Coronary artery (tissue), 2 donors: ENCODE measurements at regions not wholly inside any gene's neighbourhood (a gene's known extent, or its start where the extent isn't known, plus 50 kb on each side); places are given as distances from the start of the nearest gene placed in this dataset.

ENCODE experiments used
- DNase-seq: peaks from one replicate; pipeline ENCODE4 v3.0.0-alpha.2; 2017; ENCODE audit warnings: low spot score
- H3K27ac ChIP-seq, 2 donors: fragments of 200-600 bp; sonication (generic); one replicate each; pipeline ENCODE4 v1.5.1; 2016 to 2019
- H3K4me3 ChIP-seq: fragments of 200-600 bp; sonication (generic); 2 replicates; pipeline ENCODE4 v1.5.1; 2016; ENCODE audit warnings: mild to moderate bottlenecking, moderate library complexity
- TF ChIP-seq, protein P1 (sequence below): fragments of 200-600 bp; sonication (generic); IDR thresholded peaks from one replicate; pipeline ENCODE4 v1.5.1; 2019; ENCODE audit warnings: antibody characterized with exemption

DNA sequence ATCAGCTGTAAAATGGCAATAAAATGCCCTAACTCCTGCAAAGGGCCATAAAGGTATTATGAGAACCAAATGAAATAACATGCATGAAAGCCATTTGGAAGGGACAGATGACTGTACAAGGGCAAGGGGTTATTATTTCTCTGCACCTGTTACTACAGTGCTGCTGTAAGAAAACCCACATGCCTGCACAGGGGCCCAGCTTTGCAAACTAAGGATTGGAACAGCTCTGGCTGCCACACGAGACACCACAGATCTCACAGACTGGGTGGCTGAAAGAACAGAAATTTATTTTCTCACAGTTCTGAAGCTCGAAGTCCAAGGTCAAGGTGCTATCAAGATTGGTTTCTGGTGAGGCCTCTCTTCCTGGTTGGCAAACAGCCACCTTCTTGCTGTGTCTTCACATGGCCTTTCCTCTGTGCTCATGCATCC, 409.0 kb upstream of the NRP1 start:
- no peak overlapping the region for H3K4me3 ChIP-seq
- DNase-seq: no peak
- TF ChIP-seq, protein P1, sequence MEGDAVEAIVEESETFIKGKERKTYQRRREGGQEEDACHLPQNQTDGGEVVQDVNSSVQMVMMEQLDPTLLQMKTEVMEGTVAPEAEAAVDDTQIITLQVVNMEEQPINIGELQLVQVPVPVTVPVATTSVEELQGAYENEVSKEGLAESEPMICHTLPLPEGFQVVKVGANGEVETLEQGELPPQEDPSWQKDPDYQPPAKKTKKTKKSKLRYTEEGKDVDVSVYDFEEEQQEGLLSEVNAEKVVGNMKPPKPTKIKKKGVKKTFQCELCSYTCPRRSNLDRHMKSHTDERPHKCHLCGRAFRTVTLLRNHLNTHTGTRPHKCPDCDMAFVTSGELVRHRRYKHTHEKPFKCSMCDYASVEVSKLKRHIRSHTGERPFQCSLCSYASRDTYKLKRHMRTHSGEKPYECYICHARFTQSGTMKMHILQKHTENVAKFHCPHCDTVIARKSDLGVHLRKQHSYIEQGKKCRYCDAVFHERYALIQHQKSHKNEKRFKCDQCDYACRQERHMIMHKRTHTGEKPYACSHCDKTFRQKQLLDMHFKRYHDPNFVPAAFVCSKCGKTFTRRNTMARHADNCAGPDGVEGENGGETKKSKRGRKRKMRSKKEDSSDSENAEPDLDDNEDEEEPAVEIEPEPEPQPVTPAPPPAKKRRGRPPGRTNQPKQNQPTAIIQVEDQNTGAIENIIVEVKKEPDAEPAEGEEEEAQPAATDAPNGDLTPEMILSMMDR: no peak
- no peak overlapping the region for H3K27ac ChIP-seq

DNA sequence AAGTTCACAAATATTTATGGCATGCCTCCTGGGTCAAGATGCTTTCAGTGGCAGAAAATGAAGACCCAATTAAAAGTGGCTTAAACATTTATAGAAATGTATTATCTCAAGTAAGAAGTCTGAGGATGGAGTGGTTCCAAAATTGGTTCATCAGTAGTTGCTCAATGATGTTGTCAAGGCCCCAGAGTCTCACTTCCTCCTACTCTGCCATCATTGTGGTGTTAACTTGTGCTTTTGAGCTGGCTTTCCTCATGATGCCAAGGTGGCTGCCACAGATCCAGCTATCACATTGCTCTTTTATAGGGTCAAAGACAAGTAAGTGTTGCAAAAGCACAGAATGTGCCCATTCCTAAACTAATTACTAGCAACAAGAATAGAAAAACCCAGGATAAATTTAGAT, 404.6 kb upstream of the NRP1 start:
- Histone ChIP-seq H3K4me3 (no peak overlapping the region), H3K27ac (no peak overlapping the region)
- DNase-seq: no peak
- TF ChIP-seq, protein P1: no peak

DNA sequence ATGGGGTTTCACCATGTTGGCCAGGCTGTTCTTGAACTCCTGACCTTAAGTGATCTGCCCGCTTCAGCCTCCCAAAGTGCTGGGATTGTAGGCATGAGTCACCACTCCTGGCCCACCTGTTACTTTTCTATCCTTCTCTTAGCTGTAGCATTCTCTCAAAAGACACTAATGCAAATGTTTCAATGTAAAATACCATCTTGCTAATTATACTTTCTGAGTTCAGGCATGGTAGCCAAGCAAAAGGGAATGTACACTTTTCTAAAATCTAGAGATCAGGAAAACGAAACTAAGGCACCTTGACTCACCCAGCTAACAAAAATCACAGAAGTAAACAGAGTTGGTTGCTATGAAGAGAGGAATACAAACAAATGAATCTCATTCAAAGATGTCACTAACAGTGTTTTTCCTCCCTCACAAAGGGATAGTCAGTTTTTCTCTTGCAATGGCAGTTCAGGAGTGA, 401.0 kb upstream of the NRP1 start:
- TF ChIP-seq, protein P1: no peak
- DNase-seq: no peak
- H3K4me3 ChIP-seq: no peak overlapping the region
- no peak overlapping the region for H3K27ac ChIP-seq

DNA sequence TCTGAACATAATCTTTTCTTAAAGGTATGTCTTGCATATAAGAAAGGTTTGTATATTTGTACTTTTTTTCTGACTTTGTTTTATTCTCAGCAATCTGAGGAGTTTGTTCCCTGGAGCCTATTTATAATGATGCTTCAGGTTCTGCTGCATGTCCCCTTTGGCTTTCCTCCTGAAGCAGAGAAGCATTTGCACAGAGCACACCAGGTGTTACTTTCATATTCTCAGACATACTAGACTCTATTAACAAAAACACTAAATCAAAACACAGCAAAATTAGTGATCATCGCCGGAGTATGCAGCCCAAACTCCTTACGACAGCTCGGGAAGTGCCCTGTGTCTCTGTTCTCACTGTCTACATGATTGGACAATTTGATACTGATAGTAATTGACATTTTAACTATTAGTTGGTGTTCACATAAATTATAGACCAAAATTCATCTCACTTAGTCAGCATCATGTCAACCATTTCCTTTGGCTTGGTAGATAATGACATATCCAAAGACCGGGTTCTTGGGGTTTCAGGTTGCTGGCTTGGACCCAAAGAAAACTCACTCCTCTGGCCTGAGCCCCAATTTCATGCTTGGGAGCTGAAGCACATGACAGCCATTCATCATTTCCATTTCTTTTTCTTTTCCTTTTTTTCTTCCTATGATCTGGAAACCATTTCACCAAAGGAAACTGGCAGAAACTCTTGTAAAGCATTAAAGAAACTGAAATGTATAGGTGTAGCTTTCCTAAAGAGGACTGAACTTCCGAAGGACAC, 400.1 kb upstream of the NRP1 start:
- no peak for DNase-seq
- TF ChIP-seq, protein P1: no peak
- Histone ChIP-seq H3K27ac (no peak overlapping the region), H3K4me3 (no peak overlapping the region)

DNA sequence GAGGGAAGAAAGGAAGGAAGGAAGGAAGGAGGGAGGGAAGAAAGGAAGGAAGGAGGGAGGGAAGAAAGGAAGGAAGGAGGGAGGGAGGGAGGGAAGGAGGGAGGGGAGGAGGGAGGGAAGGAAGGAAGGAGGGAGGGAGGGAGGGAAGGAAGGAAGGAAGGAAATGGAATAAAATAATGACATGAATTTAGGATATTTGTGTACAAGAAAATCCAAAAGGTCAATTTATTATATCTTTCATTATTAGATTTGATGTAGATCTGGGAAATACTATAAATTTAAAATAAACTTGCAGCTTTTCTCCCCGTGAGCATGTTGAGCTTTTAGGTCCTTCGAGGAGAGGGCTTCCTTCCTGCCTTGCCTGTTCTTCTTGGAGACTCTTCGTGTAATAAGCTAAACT, 398.6 kb upstream of the NRP1 start:
- DNase-seq: no peak
- Histone ChIP-seq H3K27ac (no peak overlapping the region), H3K4me3 (no peak overlapping the region)
- TF ChIP-seq, protein P1: no peak

DNA sequence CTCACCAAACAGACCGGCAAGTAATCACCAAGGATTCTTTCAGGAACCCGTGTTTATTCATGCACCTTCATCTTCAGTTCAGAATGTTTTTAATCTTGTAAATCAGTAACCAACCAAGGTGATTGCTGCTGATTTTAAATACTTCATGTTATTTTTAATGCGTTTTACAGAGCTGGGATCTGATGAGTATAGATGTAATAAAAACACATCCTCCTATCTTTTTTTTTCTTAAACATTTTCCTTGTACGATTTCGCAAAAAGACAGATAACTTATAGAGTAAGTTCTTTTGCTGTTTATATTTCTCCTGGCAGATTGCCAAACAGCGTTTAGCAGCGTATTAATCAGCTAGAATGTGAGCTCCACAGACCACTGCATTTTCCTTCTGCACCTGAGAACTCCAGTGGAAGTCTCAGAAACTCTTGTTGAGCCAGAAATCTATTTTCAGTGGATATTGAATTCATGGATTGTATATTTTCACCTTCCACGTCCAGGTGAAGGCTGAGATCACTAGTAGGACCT, 397.8 kb upstream of the NRP1 start:
- Histone ChIP-seq H3K27ac (no peak overlapping the region), H3K4me3 (no peak overlapping the region)
- TF ChIP-seq, protein P1: no peak
- no peak for DNase-seq

DNA sequence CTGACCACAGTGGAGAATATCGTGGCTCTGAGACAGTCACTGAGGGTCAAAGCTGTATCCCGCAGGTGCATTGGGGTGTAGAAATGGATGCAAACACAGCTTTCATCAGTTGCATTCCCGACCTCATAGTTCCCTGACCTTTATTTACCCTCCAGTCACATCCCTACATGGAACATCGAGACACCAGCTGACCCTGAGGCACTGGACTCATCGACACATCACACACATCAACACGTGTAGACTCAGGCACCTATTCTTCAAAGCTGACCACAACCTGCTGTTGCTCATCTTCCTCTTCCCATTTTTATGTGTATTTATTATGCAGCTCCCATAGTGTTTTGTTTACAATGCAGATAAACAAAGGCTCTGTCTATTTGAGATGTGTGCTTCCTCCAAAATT, 396.9 kb upstream of the NRP1 start:
- TF ChIP-seq, protein P1: no peak
- H3K4me3 ChIP-seq: no peak overlapping the region
- no peak overlapping the region for H3K27ac ChIP-seq
- no peak for DNase-seq
